ENCODE measurements at regions not wholly inside any gene's neighbourhood (a gene's known extent, or its start where the extent isn't known, plus 50 kb on each side); places are given as distances from the start of the nearest gene placed in this dataset.

- intact Hi-C loops (cut with DNase I; ENCODE audit: low total_unique reads) (no loop called here), in situ Hi-C loops (cut with MboI; ENCODE audit: low pct_ligation_motif_present in 1 of 4, low pct_unique_long_range_greater_than_20kb in 1 of 4, low sequenced_read_pairs in 3 of 4) (no loop called here)
- Histone ChIP-seq H3K36me3 (no peaks in the 10 kb centered on the region), H3K4me1 (peaks cover 0 to 4% (median 0%) of the 10 kb centered on the region in 4 donors), H3K9me3 (no peaks in the 10 kb centered on the region), H3K27me3 (no peaks in the 10 kb centered on the region), H3K4me3 (no peak overlapping the region), H3K27ac (no peak overlapping the region)
- TF ChIP-seq POLR2A (IDR thresholded peaks at IDR 0.05), result no peak
- no peak for TF ChIP-seq EP300 (IDR thresholded peaks at IDR 0.05; ENCODE audit: low read depth)
- TF ChIP-seq POLR2AphosphoS5 (IDR thresholded peaks at IDR 0.05), result no peak
- TF ChIP-seq CTCF (IDR thresholded peaks at IDR 0.05), result no peak
- no peak for DNase-seq
- 74 to 82% methylated on average over 7 to 9 of the region's 9 CpGs for WGBS, 2 donors (ENCODE audit: low coverage in 1 of 2)
These were observed 146.9 kb upstream of the SGK1 start for GRCh38 chr6:134464690-134465411.

- 67 to 80% methylated on average over 1 to 7 of the region's 7 CpGs for WGBS, 2 donors (ENCODE audit: low coverage in 1 of 2)
- in situ Hi-C loops (cut with MboI; ENCODE audit: low pct_ligation_motif_present in 1 of 4, low pct_unique_long_range_greater_than_20kb in 1 of 4, low sequenced_read_pairs in 3 of 4), result no loop called here
These were observed 141.1 kb upstream of the SGK1 start for GRCh38 chr6:134458857-134459657.

GRCh38 chr6:134457941-134458340 is 140.0 kb upstream of the SGK1 start:
- in situ Hi-C loops (cut with MboI; ENCODE audit: low pct_ligation_motif_present in 1 of 4, low pct_unique_long_range_greater_than_20kb in 1 of 4, low sequenced_read_pairs in 3 of 4), result no loop called here

More at GRCh38 chr6:134458857-134459657, 141.1 kb upstream of the SGK1 start:
- TF ChIP-seq POLR2A (IDR thresholded peaks at IDR 0.05) (no peak), EP300 (IDR thresholded peaks at IDR 0.05; ENCODE audit: low read depth) (no peak), POLR2AphosphoS5 (IDR thresholded peaks at IDR 0.05) (no peak), CTCF (IDR thresholded peaks at IDR 0.05) (no peak)
- no peaks in the 10 kb centered on the region for H3K9me3 ChIP-seq
- H3K36me3 ChIP-seq, result no peaks in the 10 kb centered on the region
- no peak for DNase-seq
- H3K4me1 ChIP-seq, result no peaks in the 10 kb centered on the region
- H3K27me3 ChIP-seq, result no peaks in the 10 kb centered on the region
- no peak overlapping the region for H3K27ac ChIP-seq
- H3K4me3 ChIP-seq, result no peak overlapping the region
- intact Hi-C loops (cut with DNase I; ENCODE audit: low total_unique reads), result no loop called here

More at GRCh38 chr6:134457941-134458340, 140.0 kb upstream of the SGK1 start:
- Histone ChIP-seq H3K27ac (no peak overlapping the region), H3K4me1 (no peaks in the 10 kb centered on the region), H3K27me3 (no peaks in the 10 kb centered on the region), H3K4me3 (no peak overlapping the region), H3K9me3 (no peaks in the 10 kb centered on the region), H3K36me3 (no peaks in the 10 kb centered on the region)
- no peak for DNase-seq
- TF ChIP-seq CTCF (IDR thresholded peaks at IDR 0.05) (no peak), EP300 (IDR thresholded peaks at IDR 0.05; ENCODE audit: low read depth) (no peak), POLR2A (IDR thresholded peaks at IDR 0.05) (no peak), POLR2AphosphoS5 (IDR thresholded peaks at IDR 0.05) (no peak)
- intact Hi-C loops (cut with DNase I; ENCODE audit: low total_unique reads), result no loop called here
- 72 to 89% methylated on average over 5 of the region's 5 CpGs for WGBS, 2 donors (ENCODE audit: low coverage in 1 of 2)

Data from transverse colon (tissue), 4 donors.